Esophagus muscularis mucosa (tissue), 4 donors: ENCODE measurements at regions not wholly inside any gene's neighbourhood (a gene's known extent, or its start where the extent isn't known, plus 50 kb on each side); places are given as distances from the start of the nearest gene placed in this dataset.
"Not testable (repeated sequence)": the region's sequence is repeated elsewhere in the genome, so short reads cannot be mapped to it uniquely, and the experiment has no call there.

Source experiments
- DNase-seq: peaks from one replicate; pipeline ENCODE4 v3.0.0-alpha.2; 2017; ENCODE audit errors: extremely low spot score
- H3K27ac ChIP-seq, 4 donors: fragments of 200-600 bp; sonication (generic); replicated peaks in 1 of 4; 1 replicate in 3 of 4; 2 replicates in 1 of 4; pipeline ENCODE4 v1.5.1; 2016 to 2019; ENCODE audit warnings: mild to moderate bottlenecking in 1 of 4
- H3K27me3 ChIP-seq, 4 donors: fragments of 200-600 bp; sonication (generic); one replicate each; pipeline versions ENCODE4 v1.5.1 to v1.6.0; 2016 to 2019
- H3K36me3 ChIP-seq, 4 donors: fragments of 200-600 bp; sonication (generic); one replicate each; pipeline ENCODE4 v1.5.1; 2016 to 2019
- H3K4me1 ChIP-seq, 4 donors: fragments of 200-600 bp; sonication (generic); one replicate each; pipeline ENCODE4 v1.5.1; 2016 to 2019
- H3K4me3 ChIP-seq, 4 donors: fragments of 200-600 bp; sonication (generic); 1 replicate in 2 of 4; 2 replicates in 2 of 4; pipeline ENCODE4 v1.5.1; 2016 to 2019; ENCODE audit warnings: mild to moderate bottlenecking in 4 of 4, moderate library complexity in 1 of 4
- H3K9me3 ChIP-seq, 4 donors: fragments of 200-600 bp; sonication (generic); 1 replicate in 3 of 4; 2 replicates in 1 of 4; pipeline ENCODE4 v1.5.1; 2016 to 2019
- CTCF ChIP-seq, 3 experiments: fragments of 200-600 bp in 2 of 3; fragments of 450-650 bp in 1 of 3; sonication (generic) in 2 of 3; IDR thresholded peaks; one replicate each; pipeline ENCODE4 v1.5.1; 2017 to 2019; ENCODE audit warnings: antibody characterized with exemption in 3 of 3, mild to moderate bottlenecking in 2 of 3, moderate library complexity in 1 of 3
- EP300 ChIP-seq: sonication (generic); formaldehyde crosslinking; IDR thresholded peaks from one replicate; pipeline ENCODE4 v1.6.1; 2017; ENCODE audit warnings: antibody characterized with exemption
- POLR2A ChIP-seq: fragments of 450-650 bp; IDR thresholded peaks from one replicate; pipeline ENCODE4 v1.6.1; 2017; ENCODE audit warnings: antibody characterized with exemption, moderate library complexity, mild to moderate bottlenecking, low read depth
- POLR2AphosphoS5 ChIP-seq, 2 donors: sonication (generic); formaldehyde crosslinking; IDR thresholded peaks; one replicate each; pipeline ENCODE4 v1.6.1; 2017; ENCODE audit warnings: antibody characterized with exemption in 2 of 2
- WGBS: methylation state at CpG from one replicate; pipeline ENCODE4 v1.1.5; 2018; 5-methylcytosine and 5-hydroxymethylcytosine counted together
- intact Hi-C: fragments of 100-400 bp; cut with DNase I; formaldehyde crosslinking; loops from one replicate; pipeline ENCODE4 v1.15.1; 2023

GRCh38 chr19:23597661-23598060, 89.4 kb downstream of the ZNF675 start:
- H3K9me3 ChIP-seq, result no peaks in the 10 kb centered on the region
- H3K27ac ChIP-seq, result no peak overlapping the region
- TF ChIP-seq EP300 (no peak), POLR2AphosphoS5 (IDR thresholded peaks at IDR 0.05) (no peak), CTCF (IDR thresholded peaks at IDR 0.05) (no peak), POLR2A (no peak)
- no peaks in the 10 kb centered on the region for H3K36me3 ChIP-seq
- 88% methylated on average over 2 of the region's 2 CpGs for WGBS
- intact Hi-C loops, result no loop called here
- no peaks in the 10 kb centered on the region for H3K27me3 ChIP-seq
- H3K4me1 ChIP-seq, result no peaks in the 10 kb centered on the region
- no peak for DNase-seq
- no peak overlapping the region for H3K4me3 ChIP-seq

GRCh38 chr19:23596872-23597271, 90.1 kb downstream of the ZNF675 start:
- intact Hi-C loops, result no loop called here
- H3K4me3 ChIP-seq, result no peak overlapping the region
- no peak for DNase-seq
- H3K27me3 ChIP-seq, result no peaks in the 10 kb centered on the region
- no peak overlapping the region for H3K27ac ChIP-seq
- no peaks in the 10 kb centered on the region for H3K9me3 ChIP-seq
- H3K4me1 ChIP-seq, result no peaks in the 10 kb centered on the region
- no peaks in the 10 kb centered on the region for H3K36me3 ChIP-seq
- TF ChIP-seq POLR2AphosphoS5 (IDR thresholded peaks at IDR 0.05), result no peak
- no peak for TF ChIP-seq EP300
- TF ChIP-seq POLR2A, result no peak
- TF ChIP-seq CTCF (IDR thresholded peaks at IDR 0.05), result no peak

GRCh38 chr19:23594311-23594710, 92.7 kb downstream of the ZNF675 start:
- H3K27ac ChIP-seq, H3K4me1 ChIP-seq, DNase-seq, H3K36me3 ChIP-seq, H3K27me3 ChIP-seq, H3K4me3 ChIP-seq, H3K9me3 ChIP-seq, intact Hi-C loops: not testable (repeated sequence)
- 86% methylated on average over 8 of the region's 12 CpGs for WGBS

- no peak for DNase-seq
- Histone ChIP-seq H3K4me3 (no peak overlapping the region), H3K4me1 (no peaks in the 10 kb centered on the region), H3K36me3 (no peaks in the 10 kb centered on the region), H3K27me3 (no peaks in the 10 kb centered on the region), H3K9me3 (peaks cover 0 to 12% (median 3%) of the 10 kb centered on the region in 4 donors), H3K27ac (no peak overlapping the region)
- intact Hi-C loops, result no loop called here
- TF ChIP-seq CTCF (IDR thresholded peaks at IDR 0.05), result no peak
These were observed 99.5 kb downstream of the ZNF675 start for GRCh38 chr19:23587546-23587945.

- no peaks in the 10 kb centered on the region for H3K27me3 ChIP-seq
- no peak for DNase-seq
- H3K36me3 ChIP-seq, result no peaks in the 10 kb centered on the region
- no peak overlapping the region for H3K4me3 ChIP-seq
- intact Hi-C loops, result no loop called here
- H3K4me1 ChIP-seq, result no peaks in the 10 kb centered on the region
- no peak for TF ChIP-seq POLR2A
- TF ChIP-seq POLR2AphosphoS5 (IDR thresholded peaks at IDR 0.05), result no peak
- TF ChIP-seq EP300, result no peak
- no peak for TF ChIP-seq CTCF (IDR thresholded peaks at IDR 0.05)
- no peak overlapping the region for H3K27ac ChIP-seq
- H3K9me3 ChIP-seq, result peaks cover 0 to 18% (median 12%) of the 10 kb centered on the region in 4 donors
- 89% methylated on average over 6 of the region's 6 CpGs for WGBS
These were observed 109.5 kb downstream of the ZNF675 start for GRCh38 chr19:23577501-23577900.
